SKM-1 (cell line): ENCODE measurements at regions not wholly inside any gene's neighbourhood (a gene's known extent, or its start where the extent isn't known, plus 50 kb on each side); places are given as distances from the start of the nearest gene placed in this dataset.
"Not testable (repeated sequence)": the region's sequence is repeated elsewhere in the genome, so short reads cannot be mapped to it uniquely, and the experiment has no call there.

Experiments used
- DNase-seq: peaks from one replicate; lab custom pipeline; 2025; ENCODE audit not compliant: unreplicated experiment; lab: John Stamatoyannopoulos, UW

DNA sequence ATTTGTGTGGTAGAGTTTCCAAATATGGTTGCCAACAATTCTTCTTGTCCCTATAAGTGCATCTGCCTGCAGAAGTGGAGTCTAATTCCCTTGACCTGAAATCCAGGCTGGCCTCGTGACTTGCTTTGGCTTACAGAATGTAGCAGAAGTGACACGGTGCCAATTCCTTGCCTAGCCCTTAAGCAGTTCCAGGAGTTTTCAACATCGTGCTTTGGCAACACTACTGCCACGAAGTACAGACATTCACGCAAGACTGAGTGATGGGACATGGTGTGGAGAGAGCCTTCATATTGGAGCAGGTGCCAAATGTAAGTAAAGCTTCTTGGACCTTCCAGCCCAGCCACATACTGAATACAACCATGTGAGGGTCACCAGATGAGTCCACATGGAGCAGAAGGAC lies 92.9 kb upstream of the NEK6 start:
- DNase-seq = no peak

DNA sequence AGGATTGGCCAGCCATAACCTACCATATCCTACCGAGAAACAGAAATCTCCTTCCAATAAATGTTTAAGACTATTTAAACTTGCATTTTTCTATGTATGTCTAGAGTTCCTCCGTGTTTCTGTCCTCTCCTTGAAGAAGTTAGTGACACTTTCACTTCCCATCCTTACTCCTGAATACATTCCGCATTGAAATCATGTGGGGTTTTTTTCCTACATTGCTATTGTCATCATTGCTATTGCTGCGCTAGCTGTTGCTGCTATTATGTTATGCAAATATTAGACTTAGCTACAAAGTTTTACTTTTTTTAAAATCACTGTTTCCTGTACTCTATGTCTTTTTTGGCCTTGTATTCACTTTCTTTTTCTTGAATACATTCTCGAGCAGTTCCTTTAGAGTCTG lies 83.3 kb upstream of the NEK6 start:
- DNase-seq = no peak

DNA sequence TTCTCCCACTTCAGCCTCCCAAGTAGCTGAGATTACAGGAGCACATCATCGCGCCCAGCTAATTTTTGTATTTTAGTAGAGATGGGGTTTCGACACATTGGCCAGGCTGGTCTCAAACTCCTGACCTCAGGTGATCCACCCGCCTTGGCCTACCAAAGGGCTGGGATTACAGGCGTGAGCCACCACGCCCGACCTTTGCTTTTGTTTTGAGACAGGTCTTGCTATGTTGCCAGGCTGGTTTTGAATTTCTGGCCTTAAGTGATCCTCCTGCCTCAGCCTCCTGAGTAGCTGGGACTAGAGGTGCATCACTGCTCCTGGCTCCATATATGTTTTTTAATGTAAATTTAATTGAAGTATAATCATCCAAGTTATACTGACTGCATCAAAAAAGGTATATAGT lies 80.2 kb upstream of the NEK6 start:
- DNase-seq = not testable (repeated sequence)

GRCh38 chr9:124179196-124180071 lies 78.3 kb upstream of the NEK6 start:
- no peak for DNase-seq

- DNase-seq = no peak
These were observed 77.2 kb upstream of the NEK6 start for GRCh38 chr9:124180557-124180956.

DNA sequence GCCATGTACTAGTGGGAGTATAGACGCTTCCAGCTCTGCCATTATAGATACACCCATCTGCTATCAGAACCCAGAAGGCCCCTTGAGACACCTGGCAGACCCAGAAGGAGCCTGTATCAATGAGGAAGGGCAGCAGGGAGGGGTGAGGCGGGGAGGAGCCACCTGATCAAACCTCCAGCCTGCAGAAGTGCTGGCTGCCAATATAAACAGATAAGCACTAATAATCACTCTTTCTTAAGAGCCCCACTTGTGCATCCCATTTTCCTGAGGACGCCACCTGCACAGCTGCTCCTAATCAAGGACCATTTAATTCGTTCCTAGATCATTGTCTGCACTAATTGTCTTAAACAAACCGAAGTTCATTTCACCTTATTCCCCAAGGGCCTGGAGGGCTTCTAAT lies 75.0 kb upstream of the NEK6 start:
- DNase-seq = no peak

DNA sequence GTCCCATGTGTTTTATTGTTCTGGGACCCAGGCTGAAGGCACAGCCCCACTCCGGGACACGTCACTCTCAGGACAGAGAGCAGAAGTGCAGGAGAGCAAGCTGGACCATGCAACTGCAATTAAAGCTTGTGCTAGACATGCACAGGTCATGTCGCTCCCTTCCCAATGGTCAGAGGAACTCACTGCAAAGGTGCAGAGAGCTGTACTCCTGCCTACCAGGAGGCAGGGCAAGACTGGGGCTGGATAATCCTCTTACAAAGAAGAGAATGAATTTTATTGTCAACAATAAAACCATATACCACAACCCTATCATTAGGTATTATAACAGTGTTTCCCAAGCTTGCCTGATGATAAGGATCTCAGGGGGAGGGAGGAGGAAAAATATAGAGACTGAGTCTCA lies 74.0 kb upstream of the NEK6 start:
- no peak for DNase-seq

DNA sequence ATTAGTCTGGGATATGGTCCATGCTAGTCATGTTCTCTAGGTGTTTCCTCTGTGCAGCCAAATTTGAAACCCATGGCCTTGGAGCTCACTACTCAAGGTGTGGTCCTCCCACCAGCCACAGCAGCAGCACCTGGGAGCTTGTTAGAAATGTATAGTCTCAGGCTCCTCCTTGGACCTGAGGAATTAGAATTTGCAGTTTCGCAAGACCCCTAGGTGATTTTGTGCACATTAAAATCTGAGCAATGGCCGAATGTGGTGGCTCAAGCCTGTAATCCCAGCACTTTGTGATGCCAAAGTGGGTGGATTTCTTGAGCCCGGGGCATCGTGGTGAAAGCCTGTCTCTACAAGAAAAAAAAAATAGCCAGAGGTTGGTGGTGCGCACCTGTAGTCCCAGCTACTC lies 72.3 kb upstream of the NEK6 start:
- no peak for DNase-seq

- no peak for DNase-seq
These were observed 70.4 kb upstream of the NEK6 start for GRCh38 chr9:124187311-124187710.

DNA sequence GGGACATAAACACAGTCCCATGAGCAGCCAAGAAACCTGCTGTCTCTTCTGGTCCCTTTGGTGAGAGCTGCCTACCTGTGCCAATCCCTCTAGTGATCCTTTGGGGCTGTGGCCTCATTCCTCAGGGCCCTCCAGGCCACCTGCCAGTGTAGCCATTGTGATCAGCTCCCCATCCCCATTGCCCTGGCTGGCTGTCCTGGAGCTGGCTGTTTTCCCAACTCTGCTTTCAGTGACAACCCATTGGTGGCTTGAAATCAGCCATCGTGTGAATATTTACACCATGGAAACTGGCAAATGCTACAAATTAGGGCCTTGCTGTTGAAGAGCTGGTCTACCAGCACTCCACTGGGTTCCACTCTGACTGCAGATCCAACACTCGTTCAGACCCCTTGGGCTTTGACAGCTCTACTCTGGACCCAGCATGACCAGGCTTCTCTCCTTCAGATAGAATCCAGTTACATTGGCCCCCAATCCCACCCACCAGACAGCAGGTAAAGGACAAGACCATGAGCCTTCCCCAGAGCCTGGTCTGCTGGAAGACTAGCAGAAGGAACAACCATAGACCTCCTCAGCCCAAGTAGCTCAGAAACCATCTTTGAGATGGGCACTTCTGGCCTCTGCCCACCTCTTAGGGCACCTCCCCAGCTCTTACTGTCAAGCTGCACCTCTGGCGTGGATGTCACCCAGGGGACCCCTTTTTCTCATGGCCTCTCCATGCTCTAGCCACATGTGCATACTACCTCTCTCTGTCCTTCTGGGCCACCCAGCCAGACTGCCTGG lies 69.2 kb upstream of the NEK6 start:
- no peak for DNase-seq

- DNase-seq = no peak
These were observed 67.0 kb upstream of the NEK6 start for GRCh38 chr9:124190761-124191160.

- DNase-seq = no peak
These were observed 65.9 kb upstream of the NEK6 start for GRCh38 chr9:124191691-124192395.

- no peak for DNase-seq
These were observed 61.0 kb upstream of the NEK6 start for GRCh38 chr9:124196814-124197176.

GRCh38 chr9:124197177-124198095 lies 60.3 kb upstream of the NEK6 start:
- DNase-seq = peak; percentile 95

- DNase-seq = no peak
These were observed 59.4 kb upstream of the NEK6 start for GRCh38 chr9:124198331-124198730.

DNA sequence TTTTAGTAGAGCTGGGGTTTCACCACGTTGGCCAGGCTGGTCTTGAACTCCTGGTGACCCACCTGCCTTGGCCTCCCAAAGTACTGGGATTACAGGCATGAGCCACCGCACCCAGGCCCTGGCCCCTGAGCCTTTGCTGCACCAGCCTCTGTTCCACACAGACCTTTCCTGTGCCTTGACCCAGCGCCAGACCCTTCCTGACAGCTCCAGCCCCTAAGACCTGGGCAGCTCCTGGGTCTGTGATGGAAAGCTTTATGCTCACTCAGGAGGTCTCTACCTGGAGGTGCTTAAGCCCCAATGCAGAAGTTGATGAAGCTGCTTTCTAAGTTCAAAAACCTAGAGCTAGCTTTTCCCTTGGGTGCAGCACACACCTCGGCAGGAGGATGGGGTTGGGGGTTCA lies 58.8 kb upstream of the NEK6 start:
- DNase-seq = no peak

DNA sequence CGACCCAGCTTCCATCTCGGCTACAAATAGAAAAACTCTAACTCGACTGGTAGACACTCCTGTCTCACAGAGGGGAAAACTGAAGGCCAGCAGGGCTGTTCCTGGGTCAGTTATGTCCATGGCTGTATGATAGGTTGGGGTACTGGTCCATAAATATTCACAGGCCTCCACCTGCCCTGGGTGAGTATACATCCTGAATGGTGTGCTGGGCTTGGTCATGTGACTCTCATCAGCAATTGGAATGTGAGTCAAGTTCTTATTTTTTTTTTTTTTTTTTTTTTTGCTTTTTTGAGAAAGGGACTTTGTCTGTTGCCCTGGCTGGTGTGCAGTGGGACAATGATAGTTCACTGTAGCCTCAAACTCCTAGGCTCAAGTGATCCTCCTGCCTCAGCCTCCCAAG lies 58.3 kb upstream of the NEK6 start:
- DNase-seq = no peak

DNA sequence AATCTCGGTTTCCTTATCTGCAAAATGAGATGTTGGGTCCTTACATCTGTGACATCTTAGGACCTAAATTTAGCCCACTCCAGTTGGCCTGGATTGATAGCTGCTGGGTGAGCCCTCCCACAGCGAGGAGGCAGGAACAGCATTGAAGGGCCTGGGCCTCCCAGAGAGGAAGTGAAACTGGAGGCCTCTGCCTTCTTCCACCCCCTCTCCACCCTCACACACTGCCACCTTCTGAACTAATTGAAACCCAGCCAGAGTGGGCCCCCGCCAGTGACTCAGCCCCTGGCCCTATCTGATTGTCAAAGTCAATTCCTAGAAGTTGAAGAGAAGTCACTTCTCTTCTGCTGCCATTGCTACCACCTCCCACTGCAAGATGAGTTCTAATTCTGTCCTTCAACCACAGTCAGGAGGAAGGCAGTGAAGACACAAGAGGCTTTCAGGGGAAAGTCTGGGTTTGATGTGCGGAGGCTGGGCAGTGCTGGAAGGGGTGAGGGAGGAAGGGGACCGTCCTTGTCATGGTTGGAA lies 55.2 kb upstream of the NEK6 start:
- DNase-seq = peak; percentile 97

- no peak for DNase-seq
These were observed 51.9 kb upstream of the NEK6 start for GRCh38 chr9:124205686-124206352.

DNA sequence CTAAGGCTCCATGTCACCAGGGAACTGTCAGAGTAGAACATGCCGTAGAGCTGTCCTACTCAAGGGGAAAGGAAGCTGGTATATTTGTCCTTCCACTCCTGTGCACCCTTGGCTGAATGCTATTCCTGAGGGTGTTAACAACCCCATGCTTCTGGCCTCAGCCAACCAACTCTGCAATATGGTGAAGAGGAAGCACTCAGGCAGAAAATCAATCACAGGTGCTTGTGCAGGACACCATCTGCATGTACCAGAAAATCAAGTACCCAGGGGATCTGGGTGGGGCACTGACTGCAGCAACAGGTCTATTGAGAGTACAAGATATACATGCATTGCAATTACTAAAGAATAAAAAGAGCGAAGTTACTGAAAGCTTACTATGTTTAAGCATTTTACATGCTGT lies 51.4 kb upstream of the NEK6 start:
- no peak for DNase-seq
